T-helper 22 cell (primary cell): ENCODE measurements at regions not wholly inside any gene's neighbourhood (a gene's known extent, or its start where the extent isn't known, plus 50 kb on each side); places are given as distances from the start of the nearest gene placed in this dataset.

Experiments used
- DNase-seq: peaks from one replicate; pipeline ENCODE4 v3.0.0-alpha.2; 2020; ENCODE audit warnings: low read depth

GRCh38 chr20:50258790-50259483 lies 68.3 kb downstream of the CEBPB start:
- DNase-seq: no peak

- no peak for DNase-seq
Measured at GRCh38 chr20:50259705-50260478, 69.3 kb downstream of the CEBPB start.

DNA sequence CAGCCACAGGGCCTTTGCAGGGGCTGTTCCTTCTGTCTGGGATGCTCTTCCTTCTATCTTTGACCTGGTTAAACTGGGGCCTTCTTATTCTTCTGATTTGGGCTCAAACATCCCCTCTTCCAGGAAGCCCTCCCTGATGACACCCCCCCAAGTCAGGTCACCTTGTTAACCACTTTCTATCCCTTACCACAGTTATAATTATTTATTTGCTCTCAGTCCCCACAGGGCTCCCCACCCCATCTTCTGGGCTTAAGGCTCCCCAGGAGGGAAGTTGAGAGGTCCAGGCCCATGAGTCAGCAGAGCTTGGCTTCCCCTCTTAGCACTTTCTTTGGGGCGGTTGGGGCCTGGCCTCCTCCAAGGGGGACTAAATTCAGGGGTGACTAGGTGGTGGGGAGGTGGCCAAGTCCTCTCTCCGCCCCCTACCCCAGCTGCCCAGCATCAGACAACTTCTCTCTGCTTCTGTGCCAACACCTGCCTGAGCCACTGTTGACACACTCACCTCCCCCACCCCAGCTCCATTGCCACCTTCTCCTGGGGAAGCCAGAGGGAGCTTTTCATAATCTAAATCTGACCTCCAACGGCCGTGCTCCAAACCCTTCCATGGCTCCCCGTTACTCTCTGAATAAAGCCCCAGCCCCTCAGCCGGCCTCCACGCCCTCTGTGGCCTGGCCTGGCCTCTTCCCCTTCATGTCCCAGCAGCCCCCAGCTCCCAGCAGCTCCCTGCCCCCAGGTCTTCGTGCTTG lies 70.0 kb downstream of the CEBPB start:
- DNase-seq: no peak

GRCh38 chr20:50261471-50262212 lies 71.0 kb downstream of the CEBPB start:
- no peak for DNase-seq

GRCh38 chr20:50263831-50264230 lies 73.2 kb downstream of the CEBPB start:
- no peak for DNase-seq

- DNase-seq: no peak
Measured at GRCh38 chr20:50264534-50265145, 74.0 kb downstream of the CEBPB start.

GRCh38 chr20:50265245-50265946 lies 74.8 kb downstream of the CEBPB start:
- no peak for DNase-seq

DNA sequence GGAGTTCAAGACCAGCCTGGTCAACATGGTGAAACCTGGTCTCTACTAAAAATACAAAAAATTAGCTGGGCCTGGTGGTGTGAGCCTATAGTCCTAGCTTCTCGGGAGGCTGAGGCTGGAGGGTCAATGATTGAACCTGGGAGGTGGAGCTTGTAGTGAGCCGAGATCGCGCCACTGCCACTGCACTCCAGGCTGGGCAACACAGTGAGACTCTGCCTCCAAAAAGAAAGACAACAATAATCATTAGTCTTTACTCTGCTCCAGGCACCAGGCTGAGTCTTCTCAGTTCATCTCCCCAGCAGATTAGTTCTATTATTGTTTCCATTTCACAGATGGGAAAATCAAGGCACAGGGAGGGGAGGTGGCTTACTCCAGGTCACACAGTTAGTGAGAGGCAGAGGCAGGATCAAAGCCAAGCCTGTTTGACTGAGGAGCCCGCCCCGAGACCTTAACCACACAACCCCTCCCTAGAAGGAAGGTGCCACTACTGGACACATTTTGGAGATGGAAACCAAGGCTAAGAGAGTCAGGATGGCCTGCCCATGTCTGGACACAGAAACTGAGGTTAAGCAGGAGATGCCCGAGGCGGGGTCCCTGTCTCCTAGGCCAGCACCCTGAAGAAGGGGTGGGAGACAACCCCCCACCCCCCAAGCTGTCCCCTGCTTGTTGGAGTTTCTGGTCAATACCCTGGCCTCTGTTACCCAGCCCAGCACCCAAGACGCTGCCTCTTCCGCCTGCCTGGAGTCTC lies 75.8 kb downstream of the CEBPB start:
- no peak for DNase-seq

- no peak for DNase-seq
Measured at GRCh38 chr20:50267041-50267865, 76.6 kb downstream of the CEBPB start.

DNA sequence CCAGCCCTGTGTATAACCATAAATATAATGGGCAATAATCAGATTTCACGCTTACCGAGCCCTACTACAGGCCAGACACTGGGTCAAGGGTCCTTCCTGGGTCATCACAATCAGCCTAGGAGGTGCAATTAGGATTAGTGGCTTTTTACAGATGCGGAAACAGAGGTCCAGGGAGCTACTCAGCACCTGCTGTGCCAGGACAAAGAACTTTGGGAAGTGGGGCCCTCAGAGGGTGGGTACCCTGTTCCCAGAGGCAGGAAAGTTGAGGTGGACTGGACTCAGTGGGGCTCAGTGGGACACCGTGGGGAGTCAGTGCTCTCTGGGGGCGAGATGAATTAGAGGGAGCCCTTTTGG lies 77.2 kb downstream of the CEBPB start:
- DNase-seq: no peak

GRCh38 chr20:50269091-50270033 lies 78.7 kb downstream of the CEBPB start:
- DNase-seq: no peak

- DNase-seq: no peak
Measured at GRCh38 chr20:50270034-50270395, 79.4 kb downstream of the CEBPB start.

- no peak for DNase-seq
Measured at GRCh38 chr20:50270569-50270968, 79.9 kb downstream of the CEBPB start.

GRCh38 chr20:50271176-50271575 lies 80.5 kb downstream of the CEBPB start:
- DNase-seq: no peak

GRCh38 chr20:50271612-50272011 lies 81.0 kb downstream of the CEBPB start:
- no peak for DNase-seq

- no peak for DNase-seq
Measured at GRCh38 chr20:50272030-50272723, 81.5 kb downstream of the CEBPB start.

GRCh38 chr20:50272724-50273446 lies 82.3 kb downstream of the CEBPB start:
- no peak for DNase-seq
